Stimulated activated CD4-positive, alpha-beta T cell treated with anti-CD3 and anti-CD28 coated beads, Interleukin-4, amount 100 ng/mL, for 24 hours (primary cell): ENCODE measurements at regions not wholly inside any gene's neighbourhood (a gene's known extent, or its start where the extent isn't known, plus 50 kb on each side); places are given as distances from the start of the nearest gene placed in this dataset.
"Not testable (repeated sequence)": the region's sequence is repeated elsewhere in the genome, so short reads cannot be mapped to it uniquely, and the experiment has no call there.

Experiments used
- DNase-seq: peaks from one replicate; pipeline ENCODE4 v3.0.0-alpha.2; 2020

DNA sequence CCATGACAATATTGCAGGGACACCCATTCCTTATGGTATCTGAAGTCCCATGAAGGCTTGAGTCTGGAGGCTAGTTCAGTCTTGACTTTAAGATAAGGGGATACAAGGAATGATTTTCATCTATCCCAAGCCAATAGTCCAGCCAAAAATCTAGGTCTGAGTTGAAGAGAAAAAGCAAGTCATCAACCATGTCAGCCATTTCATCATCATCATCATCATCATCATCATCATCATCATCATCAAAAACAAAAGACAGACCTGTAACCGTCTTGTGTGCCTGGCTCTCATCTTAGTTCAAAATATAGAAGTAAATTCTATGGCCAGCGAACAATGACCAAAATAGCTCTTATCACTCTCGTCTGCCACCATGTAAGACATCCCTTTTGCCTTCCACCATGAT lies 59.5 kb upstream of the FAM90A26 start:
- DNase-seq = not testable (repeated sequence)

DNA sequence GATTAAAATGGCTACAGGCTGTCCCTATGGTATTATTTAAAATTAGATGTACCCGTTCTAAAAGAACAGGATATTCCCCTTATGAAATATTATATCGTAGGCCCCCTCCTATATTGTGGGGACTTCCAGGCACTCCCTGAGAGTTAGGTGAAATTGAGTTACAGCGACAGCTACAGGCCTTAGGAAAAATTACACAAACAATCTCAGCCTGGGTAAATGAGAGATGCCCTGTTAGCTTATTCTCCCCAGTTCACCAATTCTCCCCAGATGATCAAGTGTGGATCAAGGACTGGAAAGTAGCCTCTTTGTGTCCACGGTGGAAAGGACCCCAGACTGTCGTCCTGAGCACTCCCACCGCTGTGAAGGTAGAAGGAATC lies 67.1 kb upstream of the FAM90A26 start:
- not testable (repeated sequence) for DNase-seq

DNA sequence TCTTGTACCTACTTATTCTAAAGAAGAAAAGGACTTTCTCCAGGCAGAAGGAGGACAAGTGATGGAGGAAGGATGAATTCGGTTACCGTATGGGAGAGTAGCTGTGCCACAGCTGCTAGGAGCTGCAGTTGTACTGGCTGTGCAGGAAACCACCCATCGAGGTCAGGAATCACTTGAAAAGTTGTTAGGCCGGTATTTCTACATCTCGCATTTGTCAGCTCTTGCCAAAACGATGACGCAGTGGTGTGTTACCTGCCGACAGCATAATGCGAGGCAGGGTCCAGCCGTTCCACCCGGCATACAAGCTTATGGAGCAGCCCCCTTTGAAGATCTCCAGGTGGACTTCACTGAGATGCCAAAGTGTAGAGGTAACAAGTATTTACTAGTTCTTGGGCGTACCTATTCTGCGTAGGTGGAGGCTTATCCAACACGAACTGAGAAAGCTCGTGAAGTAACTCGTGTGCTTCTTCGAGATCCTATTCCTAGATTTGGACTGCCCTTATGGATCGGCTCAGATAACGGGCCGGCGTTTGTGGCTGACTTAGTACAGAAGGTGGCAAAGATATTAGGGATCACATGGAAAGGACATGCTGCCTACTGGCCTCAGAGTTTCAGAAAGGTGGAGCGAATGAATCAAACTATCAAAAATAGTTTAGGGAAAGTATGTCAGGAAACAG lies 67.6 kb upstream of the FAM90A26 start:
- not testable (repeated sequence) for DNase-seq

DNA sequence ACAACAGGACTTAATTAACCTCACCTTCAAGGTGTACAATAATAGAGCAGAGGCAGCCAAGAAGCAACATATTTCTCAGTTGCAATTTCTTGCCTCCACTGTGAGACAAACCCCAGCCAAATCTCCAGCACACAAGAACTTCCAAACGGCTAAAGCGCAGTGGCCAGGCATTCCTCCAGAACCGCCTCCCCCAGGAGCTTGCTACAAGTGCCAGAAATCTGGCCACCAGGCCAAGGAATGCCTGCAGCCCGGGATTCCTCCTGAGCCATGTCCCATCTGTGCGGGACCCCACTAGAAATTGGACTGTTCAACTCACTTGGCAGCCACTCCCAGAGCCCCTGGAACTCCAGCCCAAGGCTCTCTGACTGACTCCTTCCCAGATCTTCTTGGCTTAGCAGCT lies 73.9 kb upstream of the FAM90A26 start:
- not testable (repeated sequence) for DNase-seq

DNA sequence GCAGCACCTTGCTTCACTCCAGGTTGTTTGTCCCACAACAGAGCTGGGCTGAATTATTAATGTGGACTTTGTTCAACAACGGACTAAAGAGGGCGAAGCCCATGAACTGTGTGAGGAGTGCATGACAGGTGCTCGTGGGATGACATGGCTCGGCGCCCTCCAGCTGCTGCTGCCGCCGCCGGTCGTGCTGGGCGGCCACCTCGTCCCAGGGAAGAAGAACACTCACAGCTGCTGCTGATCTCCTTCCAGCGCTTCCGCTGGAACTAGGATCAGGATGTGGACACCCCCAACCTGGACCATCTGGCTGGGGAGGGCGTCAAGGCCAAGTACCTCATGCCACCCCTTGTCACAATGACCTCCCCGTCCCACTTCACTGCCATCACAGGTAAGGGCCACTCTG lies 91.4 kb upstream of the FAM90A26 start:
- DNase-seq = not testable (repeated sequence)

DNA sequence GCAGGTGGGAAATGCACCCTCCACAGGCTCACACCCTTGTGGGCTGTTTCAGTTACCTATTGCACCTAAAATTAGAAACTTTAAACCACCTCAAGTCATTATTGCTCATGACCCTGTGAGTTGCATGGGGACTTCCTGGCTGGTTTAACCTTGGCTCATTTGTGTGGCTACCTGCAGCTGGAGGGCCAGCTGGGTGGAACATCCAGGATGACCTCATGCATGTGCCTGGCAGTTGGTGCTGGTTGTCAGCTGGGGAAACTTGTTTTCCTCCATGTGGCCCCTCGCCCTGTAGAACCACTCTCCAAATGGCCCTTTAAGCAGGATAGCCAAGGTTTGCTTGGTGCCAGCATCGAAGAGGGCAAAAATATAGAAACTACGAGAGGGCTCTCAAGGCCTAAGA lies 93.2 kb upstream of the FAM90A26 start:
- not testable (repeated sequence) for DNase-seq

DNA sequence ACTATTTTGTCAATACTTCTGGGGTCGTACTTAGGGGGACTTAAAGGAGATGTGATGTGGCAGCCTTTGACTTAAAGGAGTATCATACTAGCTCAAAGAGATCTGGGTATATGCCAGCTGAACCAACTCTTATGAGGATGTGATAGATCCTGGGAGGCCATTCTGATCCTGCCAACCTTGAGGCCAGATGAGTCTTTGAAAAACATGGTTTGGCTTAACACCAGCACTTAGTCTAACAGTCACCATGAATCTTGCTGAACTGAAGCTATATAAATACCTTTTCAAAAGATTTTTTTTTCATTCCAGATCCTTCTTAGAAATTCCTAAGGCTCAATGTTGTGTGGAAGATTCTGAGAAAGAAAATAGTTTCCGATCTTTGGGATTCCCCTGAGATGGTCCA lies 93.7 kb upstream of the FAM90A26 start:
- DNase-seq = not testable (repeated sequence)

DNA sequence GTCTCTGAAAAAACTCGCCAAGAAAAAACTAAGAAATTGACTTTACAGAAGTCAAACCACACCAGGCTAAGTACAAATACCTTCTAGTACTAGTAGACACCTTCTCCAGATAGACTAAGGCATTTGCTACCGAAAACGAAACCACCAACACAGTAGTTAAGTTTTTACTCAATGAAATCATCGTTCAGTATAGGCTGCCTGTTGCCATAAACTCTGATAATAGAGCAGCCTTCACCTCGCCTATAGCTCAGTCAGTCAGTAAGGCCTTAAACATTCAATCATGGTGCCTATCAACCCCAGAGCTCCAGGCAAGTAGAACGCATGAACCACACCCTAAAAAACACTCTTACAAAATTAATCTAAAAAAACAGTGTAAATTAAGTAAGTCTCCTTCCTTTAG lies 96.8 kb upstream of the FAM90A26 start:
- not testable (repeated sequence) for DNase-seq

DNA sequence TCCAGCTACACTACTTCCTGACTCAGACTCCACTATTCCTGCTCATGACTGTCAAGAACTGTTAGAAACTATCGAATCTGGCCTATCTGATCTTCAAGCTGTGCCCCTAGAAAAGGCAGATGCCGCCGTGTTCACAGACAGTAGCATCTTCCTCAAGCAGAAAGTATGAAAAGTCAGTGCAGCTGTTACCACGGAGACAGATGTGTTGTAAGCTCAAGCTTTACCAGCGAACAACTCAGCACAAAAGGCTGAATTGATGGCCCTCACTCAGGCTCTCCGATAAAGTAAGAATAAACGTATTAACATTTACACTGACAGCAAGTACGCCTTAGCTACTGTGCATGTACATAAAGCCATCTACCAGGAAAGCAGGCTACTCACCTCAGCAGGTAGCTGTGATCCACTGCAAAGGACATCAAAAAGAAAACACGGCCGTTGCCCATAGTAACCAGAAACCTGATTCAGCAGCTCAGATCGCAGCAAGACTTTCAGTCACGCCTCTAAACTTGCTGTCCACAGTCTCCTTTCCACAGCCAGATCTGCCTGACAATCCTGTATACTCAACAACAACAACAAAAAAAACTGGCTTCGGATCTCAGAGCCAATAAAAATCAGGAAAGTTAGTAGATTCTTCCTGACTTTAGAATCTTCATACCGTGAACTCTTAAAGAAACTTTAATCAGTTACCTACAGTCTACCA lies 97.5 kb upstream of the FAM90A26 start:
- not testable (repeated sequence) for DNase-seq

DNA sequence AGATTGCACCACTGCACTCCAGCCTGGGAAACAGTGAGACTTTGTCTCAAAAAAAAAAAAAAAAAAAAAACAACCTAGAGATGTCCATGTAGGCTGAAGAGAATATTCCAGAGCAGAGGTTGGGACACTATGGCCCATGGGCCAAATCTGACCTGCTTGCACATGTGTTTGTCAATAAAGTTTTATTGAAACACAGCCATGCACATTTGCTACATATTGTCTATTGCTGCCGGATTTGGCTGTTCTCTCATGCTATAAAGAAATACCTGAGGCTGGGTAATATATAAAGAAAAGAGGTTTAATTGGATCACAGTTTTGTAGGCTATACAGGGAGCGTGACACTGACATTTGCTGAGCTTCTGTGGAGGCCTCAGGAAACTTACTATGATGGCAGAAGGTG lies 102.3 kb upstream of the FAM90A26 start:
- not testable (repeated sequence) for DNase-seq

DNA sequence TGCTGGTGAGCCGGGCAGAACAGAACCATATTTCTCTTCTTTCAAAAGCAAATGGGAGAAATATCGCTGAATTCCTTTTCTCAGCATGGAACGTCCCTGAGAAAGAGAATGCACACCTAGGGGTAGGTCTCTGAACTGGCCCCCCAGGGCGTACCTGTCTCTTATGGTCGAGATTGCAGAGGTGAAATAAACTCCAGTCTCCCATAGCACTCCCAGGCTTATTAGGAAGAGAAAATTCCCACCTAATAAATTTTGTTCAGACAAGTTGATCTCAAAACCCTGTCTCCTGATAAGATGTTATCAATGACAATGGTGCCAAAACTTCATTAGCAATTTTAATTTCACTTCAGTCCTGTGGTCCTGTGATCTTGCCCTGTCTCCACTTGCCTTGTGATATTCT lies 106.6 kb upstream of the FAM90A26 start:
- DNase-seq = not testable (repeated sequence)

DNA sequence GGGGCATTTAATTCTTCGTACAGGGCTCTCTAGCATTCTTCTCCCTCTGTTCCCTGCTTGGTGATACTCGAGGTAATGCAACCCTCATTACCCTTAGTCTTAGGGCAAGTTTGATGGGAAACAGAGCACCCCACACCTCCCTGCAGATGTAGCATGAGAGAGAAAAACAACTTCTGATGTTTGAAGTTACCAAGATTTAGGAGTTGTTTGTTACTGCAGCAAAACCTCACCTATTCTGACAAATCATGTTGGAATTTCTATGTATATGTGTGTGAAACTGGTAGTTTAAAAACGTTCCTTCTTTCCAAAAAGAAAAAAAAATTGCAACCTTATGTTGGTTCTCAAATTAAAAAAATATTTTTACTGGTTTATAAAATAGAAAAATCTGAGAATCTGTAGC lies 145.3 kb upstream of the FAM90A26 start:
- not testable (repeated sequence) for DNase-seq

DNA sequence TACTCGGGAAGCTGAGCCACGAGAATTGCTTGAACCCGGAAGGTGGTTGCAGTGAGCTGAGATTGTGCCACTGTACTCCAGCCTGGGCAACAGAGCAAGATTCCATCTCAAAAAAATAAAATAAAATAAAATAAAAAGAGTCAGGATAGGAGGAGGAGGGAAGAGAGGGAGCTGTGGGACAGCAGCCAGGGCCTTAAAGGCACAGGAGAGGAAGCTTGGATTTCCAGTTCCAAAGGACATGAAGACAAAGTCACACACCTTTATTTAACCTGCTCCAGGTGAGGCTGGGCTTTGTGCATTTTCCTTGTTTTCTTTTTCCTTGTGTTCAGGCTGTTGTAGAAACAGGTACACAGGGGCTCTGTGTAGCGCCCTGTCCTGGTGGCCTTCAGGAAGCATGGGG lies 138.2 kb upstream of the HMX1 start:
- DNase-seq = not testable (repeated sequence)

DNA sequence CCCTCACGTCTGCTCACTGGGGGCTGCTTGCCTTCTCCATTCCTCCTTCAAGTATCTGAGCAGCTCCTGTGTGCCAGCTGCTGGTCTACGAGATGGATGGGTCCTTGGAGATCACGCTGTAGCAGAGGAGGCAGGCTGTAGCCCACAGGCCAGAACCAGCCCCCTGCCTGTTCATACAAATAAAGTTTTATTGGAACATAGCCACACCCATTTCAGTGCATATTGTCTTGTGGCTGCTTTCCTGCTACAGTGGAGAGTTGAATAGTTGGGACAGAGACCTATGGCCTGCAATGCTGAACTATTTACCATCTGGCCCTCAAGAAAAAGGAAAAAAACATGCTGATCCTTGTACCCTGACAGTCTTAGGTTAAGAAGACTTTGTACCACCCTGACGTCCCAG lies 136.8 kb upstream of the HMX1 start:
- not testable (repeated sequence) for DNase-seq

DNA sequence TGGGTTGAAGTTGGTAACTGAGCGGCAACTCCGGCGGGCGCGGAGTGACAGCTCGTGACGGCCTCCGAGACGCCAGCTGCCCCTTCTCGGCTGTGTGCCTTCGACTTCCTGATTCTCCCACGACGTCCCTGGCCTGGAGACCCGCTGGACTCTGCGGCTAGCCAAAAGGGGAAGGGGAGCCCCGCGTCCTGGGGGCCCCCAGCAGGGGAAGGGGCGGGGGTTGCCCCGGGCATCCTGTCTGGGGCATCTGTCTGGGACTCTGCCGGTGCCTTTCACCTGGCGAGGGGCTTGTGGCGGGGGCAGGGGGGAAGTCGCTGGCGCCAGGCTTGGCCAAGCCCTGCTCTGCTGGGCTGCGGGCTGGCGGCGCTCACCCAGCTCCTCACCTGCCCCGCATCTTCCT lies 129.5 kb upstream of the HMX1 start:
- DNase-seq = not testable (repeated sequence)

DNA sequence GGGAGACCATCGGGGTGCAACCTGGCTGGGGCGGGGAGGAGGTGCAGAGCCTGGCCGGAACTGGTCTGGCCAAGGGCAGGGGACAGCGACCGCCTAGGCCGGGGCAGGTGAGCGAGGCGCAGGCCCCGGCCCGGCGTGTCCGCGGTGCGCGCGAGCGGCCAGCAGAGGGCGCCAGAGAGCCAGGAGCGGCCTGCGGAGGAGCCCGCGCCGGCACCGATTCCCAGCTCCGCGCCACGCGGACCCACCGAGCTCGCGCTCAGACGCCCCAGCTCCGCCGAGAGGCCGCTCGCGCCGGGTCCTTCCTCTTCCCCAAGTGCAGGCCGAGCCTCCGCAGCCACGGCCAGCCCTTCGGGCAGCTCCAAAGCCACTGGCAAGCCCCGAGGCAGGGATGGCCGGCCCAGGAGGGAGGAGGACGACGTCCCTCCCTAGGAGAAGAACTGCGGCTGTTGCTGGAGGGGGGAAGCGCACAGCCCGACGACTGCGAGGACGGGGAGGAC lies 128.9 kb upstream of the HMX1 start:
- peak; percentile 35 for DNase-seq

DNA sequence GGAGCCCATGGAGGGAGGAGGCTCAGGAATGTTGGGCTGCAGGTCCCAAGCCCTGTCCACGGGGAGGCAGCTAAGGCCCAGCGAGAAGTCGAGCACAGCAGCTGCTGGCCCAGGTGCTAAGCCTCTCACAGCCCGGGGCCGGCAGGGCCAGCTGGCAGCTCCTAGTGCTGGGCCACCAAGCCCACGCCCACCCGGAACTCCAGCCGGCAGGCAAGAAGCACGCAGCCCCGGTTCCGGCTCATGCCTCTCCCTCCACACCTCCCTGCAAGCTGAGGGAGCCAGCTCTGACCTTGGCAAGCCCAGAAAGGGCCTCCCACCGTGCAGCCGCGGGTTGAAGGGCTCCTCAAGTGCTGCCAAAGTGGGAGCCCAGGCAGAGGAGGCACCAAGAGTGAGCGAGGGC lies 121.3 kb upstream of the HMX1 start:
- DNase-seq = not testable (repeated sequence)

DNA sequence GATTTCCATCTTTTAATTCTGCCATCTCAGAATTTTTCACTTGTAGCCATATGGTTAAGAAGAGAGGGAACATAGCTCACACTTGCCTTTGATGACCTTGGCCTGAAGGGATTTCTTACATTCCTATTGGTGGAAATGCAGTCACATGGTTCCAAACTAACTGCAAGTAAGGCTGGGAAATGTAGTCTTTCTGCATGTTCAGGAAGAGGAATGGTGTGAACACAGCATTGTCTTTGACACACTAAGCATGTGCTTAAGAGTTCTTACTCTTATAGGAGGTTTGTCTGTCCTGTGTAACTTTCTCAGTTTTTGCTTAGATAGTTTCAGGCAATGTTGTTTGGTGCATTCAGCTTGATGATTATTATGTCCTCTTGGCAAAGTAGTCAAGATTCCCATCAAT lies 119.8 kb upstream of the HMX1 start:
- DNase-seq = not testable (repeated sequence)

DNA sequence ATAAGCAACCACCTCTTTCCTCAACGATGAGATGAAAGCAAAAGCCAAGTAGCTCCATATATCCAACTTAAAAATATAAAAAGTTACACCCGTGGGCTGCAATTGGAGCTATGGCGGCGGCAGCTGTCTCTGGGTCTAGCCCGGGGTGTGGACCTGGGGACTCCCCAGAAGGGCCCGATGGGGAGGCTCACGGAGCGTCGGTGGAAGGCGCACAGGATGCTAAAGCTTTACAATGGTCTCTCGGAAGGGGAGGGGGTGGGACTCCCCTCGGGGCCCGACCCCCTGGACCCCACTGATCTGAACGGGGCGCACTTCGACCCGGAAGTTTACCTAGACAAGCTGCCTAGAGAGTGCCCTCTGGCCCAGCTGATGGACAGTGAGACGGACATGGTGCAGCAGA lies 118.7 kb upstream of the HMX1 start:
- not testable (repeated sequence) for DNase-seq

DNA sequence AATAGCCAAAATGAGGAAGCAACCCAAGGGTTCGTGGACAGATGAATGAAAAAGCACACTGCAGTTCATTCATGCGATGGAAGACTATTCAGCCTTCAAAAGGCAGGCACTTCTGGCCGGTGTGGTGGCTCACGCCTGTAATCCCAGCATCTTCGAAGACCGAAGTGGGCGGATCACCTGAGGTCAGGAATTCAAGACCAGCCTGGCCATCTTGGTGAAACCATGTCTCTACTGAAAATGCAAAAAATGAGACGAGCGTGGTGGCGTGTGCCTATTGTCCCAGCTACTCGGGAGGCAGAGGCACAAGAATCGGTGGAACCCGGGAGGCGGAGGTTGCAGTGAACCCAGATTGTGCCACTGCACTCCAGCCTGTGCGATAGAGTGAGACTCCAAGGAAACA lies 114.1 kb upstream of the HMX1 start:
- not testable (repeated sequence) for DNase-seq

DNA sequence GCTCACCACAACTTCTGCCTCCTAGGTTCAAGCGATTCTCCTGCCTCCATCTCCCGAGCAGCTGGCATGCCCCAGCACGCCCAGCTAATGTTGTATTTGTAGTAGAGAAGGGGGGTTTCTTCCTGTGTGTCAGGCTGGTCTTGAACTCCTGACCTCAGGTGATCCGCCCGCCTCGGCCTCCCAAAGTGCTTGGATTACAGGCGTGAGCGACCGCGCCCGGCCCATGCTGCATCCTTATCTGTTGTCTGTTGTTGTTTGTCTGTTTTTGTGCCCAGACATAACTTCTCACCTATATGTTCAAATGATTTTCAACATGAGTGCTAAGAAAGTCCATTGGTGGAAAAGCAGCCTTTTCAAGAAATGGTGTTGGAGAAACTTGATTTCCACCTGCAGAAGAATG lies 113.0 kb upstream of the HMX1 start:
- not testable (repeated sequence) for DNase-seq

DNA sequence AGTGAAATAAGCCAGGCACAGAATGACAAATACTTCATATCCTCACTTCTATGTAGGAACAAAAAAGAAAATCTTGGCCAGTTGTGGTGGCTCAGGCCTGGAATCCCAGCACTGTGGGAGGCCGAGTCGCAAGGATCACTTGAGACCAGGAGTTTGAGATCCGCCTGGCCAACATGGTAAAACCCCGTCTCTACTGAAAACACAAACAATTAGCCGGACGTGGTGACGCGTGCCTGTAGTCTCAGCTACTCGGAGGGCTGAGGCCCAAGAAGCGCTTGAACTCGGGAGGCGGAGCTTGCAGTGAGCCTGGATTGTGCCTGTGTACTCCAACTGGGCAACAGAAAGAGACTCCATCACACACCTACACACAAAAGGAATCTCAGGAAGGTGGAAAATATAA lies 112.3 kb upstream of the HMX1 start:
- DNase-seq = not testable (repeated sequence)

DNA sequence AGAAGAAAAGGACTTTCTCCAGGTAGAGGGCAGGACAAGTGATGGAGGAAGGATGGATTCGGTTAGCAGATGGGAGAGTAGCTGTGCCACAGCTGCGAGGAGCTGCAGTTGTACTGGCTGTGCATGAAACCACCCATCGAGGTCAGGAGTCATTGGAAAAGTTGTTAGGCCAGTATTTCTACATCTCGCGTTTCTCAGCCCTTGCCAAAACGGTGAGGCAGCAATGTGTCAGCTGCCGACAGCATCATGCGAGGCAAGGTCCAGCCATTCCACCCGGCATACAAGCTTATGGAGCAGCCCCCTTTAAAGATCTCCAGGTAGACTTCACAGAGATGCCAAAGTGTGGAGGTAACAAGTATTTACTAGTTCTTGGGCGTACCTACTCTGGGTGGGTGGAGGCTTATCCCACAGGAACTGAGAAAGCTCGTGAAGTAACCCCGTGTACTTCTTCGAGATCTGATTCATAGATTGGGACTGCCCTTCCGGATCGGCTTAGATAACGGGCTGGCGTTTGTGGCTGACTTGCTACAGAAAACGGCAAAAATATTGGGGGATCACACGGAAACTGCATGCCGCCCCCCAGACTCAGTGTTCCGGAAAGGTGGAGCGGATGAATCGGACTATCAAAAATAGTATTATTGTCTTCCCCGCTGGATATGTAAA lies 105.0 kb upstream of the HMX1 start:
- DNase-seq = not testable (repeated sequence)

DNA sequence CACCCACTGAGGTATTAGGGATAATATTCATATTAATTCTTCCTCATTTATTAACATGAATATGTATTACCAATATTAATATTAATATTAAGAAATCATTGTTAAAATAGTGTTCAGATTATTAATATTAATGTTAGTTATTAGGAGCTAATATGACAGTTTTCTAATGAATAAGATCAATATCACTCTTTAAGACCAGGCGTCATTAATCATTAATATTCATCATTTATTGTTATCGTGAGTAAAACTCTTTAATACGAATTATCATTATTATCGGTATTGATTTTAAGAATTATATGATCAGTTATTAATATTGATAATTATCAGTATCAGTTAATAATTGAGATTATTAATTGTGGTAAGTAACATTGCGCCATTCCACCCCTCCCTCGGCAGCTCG lies 101.0 kb upstream of the HMX1 start:
- not testable (repeated sequence) for DNase-seq
